ENCODE measurements at regions not wholly inside any gene's neighbourhood (a gene's known extent, or its start where the extent isn't known, plus 50 kb on each side); places are given as distances from the start of the nearest gene placed in this dataset.
A peak's percentile ranks its signal among the peaks of the same experiment; 100 is the strongest.

DNA sequence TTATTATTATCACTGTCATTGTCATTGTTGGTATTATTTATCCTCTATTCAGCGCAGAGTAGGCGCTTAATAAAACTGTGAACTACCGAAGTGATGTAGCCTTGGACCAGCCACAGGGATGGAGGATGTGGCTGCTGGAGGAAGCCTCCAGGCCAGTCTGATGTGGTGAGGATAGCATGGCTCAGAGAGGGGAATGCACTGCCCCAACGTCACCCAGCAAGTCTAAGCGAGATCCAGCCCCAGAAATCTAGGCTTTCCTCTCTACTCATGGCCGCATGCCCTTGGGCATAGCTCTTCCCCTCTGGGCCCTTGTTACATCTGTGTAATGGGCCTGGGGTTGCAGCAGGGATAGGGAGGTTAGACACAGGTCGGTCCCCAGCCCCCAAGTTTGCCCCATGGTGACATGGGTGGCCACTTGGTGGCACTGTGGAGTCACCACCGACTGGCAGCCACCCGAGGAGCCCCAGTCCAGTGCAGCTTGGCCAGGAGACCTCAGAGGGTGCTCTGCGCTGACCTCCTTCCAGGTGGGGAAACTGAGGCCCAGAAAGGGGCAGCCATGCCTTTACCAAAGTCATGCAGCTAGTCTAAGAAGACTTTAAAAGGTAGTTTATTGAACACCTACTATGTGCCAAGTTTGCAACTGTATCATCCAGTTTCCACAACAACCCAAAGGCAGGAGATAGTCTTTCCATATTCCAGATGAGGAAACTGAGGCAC, 395.7 kb downstream of the MN1 start:
- peak; percentile 13 for DNase-seq

GRCh38 chr22:27406389-27406861, 395.1 kb downstream of the MN1 start:
- no peak for DNase-seq

GRCh38 chr22:27407369-27407985, 394.1 kb downstream of the MN1 start:
- no peak for DNase-seq

- no peak for DNase-seq
These were observed 393.5 kb downstream of the MN1 start for GRCh38 chr22:27408068-27408467.

DNA sequence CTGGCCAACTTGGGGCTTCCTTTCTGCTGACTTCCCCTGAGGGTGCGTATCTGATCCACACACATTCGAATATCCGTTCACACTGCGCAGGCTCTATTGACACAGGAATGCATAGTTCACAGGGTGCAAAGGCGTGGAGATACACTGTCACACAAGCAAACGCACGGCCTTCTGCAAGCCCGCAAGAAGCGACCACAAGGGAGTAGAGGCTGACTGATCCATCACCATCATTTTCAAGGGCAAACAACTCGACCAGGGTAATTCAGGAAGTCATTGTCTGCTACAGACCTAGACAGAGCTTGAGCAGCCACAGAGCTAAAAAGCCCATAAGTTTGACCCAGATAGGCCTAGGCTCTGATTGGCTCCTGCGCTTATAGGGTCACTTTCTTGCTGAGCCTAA, 392.3 kb downstream of the MN1 start:
- DNase-seq = no peak

DNA sequence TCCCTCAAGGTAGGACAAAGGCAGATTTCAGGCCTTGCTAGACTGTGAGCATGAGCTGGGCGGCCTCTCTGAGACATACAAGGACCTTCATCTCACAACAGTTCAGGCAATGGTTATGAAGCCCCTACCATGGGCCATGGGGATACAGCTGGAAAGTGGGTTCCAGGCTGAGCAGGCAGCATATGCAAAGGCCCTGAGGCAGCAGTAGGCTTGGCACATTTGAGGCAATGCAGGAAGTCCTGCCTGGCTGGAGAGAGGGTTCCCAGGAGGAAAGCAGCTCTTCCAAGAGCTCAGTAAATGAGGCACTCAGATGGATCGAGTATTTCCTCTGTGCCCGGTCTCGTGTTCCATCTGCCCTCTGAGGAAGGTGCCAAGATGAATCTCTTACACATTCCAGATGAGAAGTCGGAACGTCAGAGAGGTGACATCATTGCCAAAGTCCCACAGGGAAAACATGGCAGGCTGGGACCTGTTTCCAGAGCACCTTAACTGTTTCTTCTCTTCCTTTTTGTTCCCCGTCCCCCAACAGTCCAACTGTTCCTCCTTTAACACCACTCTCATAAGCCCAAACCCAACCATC, 388.6 kb downstream of the MN1 start:
- no peak for DNase-seq

- DNase-seq = no peak
These were observed 387.9 kb downstream of the MN1 start for GRCh38 chr22:27413702-27414101.

DNA sequence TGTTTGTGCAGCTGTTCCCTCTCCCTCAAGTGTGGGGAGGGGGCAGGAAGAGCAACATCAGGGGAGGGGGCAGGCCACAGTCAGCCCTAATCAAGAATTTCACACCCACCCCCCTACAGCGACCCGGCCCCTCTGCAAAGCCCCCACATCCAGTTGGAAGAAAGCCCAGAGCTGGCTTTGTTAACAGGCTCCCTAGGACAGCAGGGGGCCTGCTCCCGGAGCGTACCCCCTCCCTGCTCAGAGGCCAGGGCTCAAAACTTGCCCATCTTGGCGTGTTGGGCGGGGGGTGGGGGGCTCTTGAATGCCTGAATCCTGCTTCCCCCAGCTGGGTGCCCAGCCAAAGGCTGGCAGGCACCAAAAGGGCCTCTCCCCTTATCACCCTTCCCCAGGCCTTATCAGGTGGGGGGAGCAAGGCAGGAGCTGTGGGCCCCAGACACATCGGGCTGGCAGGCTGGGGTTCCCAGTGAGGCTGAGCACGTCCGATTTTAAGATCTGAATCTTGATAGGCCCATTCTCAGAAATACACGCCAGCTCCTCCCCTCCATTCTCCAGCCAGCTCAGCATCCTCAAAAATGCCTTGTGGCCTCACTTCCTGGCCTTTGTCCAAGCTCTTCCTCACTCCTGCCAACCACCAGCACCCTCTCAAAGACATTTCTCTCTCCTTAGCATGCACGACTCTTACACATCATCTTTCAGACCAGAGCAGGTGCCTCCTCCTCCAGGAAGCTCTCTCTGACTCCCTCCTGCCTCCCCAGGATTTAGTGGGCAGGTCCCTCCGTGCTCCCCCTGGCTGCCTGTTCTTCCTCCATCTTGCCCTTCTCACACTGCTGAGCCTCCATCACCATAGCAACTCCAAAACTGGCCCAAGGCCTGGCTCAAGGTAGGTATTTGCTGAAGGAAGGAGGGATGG, 384.8 kb downstream of the MN1 start:
- no peak for DNase-seq

DNA sequence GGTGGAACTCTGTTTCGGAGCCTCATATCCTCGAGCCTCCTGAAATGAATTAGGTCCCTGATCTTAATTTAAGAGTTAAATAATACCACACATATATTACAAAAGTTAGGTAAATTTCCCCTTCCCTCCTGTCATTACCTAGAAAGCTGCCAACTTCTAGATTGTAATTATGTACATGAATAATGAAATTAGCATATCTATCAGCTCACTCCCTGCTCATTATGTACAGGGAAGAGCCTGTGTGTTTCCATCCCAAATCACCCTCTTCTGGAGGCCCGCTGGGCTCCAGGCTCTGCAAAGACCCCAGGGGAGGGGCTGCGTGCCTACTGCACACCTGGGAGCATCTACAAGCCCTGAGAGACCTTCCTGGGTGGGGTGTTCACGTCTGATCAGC, 384.1 kb downstream of the MN1 start:
- DNase-seq = no peak

DNA sequence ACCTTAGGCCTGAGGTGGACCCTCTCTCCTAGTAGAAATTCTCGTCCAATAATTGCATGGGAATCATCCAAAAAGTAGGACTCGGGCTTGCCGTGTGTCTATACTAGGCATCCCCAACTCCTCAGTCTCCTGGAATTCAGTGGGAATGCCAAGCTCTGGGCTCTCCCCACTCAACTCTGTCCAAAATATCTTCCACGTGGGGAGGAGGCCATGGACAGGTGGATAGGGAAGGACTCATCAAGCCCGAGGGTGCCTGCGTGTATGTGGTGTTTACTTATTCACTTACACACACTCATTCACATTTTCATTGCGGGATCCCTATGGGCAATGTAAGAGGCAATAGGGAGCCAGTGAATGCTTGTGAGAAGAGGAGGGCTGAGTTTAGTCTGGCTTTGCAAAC, 383.3 kb downstream of the MN1 start:
- no peak for DNase-seq

DNA sequence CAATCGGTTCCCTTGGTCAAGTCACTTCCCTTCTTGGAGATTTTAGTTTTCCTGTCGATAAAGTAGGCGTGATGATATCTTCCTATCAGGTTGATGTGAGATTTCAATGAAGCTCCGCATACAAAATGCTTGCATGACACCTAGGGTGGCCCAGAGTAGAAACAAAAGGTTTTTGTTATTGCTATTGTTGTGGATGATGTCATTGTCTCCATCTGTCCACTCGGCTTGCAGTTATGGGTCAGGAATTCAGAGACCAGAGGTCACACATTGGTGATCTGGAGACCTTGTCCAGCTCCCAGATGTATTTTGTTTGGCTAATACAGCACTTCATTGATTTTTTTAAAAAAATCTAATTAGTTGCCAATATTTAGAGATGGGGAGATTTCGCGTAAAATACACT, 382.1 kb downstream of the MN1 start:
- DNase-seq = no peak

GRCh38 chr22:27420195-27420816, 381.2 kb downstream of the MN1 start:
- DNase-seq = no peak

GRCh38 chr22:27420817-27421361, 380.7 kb downstream of the MN1 start:
- no peak for DNase-seq

GRCh38 chr22:27422442-27422841, 379.1 kb downstream of the MN1 start:
- no peak for DNase-seq

DNA sequence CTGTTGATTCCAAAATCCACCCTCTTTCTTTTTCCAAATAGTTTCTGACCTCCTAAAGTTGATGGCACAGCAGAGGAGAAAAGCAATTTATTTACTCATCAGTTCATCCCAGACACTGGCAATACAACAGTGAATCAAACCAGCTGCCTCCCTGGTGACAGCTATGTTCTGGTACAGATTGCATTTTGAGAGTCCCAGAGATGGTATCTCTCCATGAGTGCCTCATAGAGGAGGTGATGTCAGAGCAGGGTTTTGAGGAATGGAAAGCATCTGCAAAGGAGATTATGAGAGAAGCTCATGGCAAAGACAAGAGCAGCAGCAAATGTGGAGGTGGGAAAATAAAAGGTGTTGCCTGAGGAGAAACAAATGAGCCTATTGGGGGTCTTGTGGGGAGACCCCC, 377.2 kb downstream of the MN1 start:
- DNase-seq = no peak

GRCh38 chr22:27429476-27429875, 372.1 kb downstream of the MN1 start:
- no peak for DNase-seq

DNA sequence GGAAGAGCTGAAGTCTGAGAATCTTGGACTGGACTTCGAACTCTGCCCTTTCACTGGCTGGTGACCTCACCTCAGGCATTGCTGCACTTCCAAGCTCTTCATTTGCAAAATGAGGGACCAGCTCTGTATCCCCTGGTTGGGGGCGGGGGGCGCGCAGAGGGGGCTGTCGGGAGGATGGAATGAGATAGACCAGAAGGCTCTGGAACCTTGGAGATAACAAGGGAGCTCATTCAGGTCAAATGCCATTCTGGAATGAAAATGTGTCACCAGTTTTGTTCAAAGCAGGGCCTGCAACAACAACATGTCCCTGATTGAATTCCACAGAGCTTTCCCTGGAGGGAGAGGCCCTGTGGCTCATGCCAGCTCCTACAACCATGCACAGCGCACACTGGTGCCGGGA, 370.5 kb downstream of the MN1 start:
- no peak for DNase-seq

- DNase-seq = no peak
These were observed 369.7 kb downstream of the MN1 start for GRCh38 chr22:27431896-27432295.

GRCh38 chr22:27433099-27433498, 368.5 kb downstream of the MN1 start:
- no peak for DNase-seq

DNA sequence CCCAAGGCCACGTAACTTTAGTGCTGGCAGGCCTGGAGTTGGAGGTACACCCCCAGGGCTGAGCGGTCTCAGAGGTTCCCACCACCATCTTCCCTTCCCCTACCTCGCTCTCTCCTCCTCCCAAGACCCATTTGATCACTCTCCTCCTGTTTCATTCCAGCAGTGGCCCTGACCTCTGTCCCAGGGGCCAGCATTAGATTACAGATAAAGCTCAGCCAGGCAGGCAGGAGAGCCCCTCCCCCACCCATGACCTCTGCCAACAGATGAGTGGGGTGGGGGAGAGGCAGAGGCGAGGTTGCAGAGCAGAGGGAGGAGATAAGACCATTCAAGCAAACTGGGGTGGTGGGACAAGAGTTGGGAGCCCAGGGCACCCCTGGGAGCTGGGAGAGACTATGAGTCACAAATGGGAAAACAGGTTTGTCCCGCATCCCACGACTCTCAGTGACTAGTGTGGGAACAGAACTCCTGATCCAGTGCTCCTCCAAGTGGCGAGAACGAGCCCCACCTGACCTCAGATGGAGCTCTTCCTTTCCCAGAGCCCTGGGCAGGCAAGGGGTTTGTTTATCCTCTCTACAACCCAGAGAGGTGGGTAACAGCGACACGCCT, 367.9 kb downstream of the MN1 start:
- no peak for DNase-seq

- no peak for DNase-seq
These were observed 366.7 kb downstream of the MN1 start for GRCh38 chr22:27434898-27435297.

All from MV-4-11 (cell line).